Activated CD4-positive, alpha-beta T cell treated with anti-CD3 and anti-CD28 coated beads for 4 hours (primary cell): ENCODE measurements at regions not wholly inside any gene's neighbourhood (a gene's known extent, or its start where the extent isn't known, plus 50 kb on each side); places are given as distances from the start of the nearest gene placed in this dataset.
"Not testable (repeated sequence)": the region's sequence is repeated elsewhere in the genome, so short reads cannot be mapped to it uniquely, and the experiment has no call there.

Source experiments
- DNase-seq, 2 donors: peaks; one replicate each; pipeline ENCODE4 v3.0.0-alpha.2; 2020

DNA sequence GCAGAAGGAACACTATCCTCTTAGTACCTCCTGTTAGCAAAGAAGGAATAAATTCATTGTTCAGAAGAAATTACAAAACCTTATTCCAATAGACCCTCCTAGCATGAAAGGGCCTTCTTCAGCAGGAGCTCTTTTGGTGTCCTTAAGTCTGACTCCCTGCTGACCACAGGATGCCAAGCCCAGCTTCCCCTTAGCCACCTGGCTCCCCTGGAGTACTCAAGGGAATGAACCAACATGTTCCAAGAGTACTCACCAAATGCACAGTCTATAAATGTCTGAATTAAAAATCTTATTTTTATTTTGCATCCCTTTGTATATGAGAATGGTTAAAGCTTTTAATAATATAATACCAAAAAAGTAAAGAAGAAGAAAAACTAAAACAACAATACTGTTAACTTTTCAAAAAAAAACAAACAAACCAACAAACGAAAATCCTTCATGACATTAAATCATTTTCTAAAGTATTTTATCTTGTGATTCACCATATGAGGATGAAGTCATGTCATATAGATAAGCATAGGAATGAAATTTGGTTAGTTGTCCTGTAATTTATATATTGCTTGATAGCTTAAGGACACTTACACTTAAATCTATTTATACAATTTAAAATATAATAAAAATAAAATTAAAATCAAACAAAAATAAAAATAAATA lies 1355.1 kb downstream of the HACE1 start:
- no peak for DNase-seq

DNA sequence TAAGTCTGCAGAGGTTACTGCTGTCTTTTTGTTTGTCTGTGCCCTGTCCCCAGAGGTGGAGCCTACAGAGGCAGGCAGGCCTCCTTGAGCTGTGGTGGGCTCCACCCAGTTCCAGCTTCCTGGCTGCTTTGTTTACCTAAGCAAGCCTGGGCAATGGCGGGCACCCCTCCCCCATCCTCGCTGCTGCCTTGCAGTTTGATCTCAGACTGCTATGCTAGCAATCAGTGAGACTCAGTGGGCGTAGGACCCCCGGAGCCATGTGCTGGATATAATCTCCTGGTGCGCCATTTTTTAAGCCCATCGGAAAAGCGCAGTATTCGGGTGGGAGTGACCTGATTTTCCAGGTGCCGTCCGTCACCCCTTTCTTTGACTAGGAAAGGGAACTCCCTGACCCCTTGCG lies 1363.1 kb downstream of the HACE1 start:
- not testable (repeated sequence) for DNase-seq

DNA sequence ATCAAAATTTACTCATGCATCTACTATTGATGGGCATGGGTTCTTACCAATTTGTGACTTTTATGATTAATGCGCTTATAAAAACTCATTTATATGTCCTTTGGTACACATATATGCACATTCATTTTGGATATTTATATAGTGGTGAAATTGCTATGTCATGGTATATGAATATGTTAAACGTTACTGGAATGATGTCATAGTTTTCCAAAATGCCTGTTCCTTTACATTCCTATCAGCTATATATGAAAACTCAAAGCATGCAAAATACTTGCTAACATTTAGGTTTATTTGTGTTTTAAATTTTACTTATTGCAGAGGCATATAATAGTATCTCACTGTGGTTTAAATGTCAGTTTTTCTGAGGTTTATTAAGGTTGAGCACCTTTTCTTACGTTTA lies 1403.1 kb downstream of the HACE1 start:
- no peak for DNase-seq

DNA sequence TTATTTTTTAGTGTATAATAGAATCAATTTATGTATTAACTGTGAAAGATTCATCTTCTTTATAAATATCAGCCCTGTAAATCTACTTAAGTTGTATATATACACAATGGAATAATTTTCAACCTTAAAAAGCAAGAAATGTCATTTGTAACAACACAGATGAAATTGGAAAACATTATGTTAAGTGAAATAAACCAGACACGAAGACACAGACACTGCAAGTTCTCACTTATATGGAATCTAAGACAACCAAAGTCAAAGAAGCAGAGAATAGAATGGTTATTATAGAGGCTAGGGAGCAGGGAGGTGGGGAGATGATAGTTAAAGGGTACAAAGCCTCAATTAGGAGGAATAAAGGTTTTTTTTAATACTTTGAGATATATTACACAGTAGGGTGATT lies 1404.4 kb downstream of the HACE1 start:
- no peak for DNase-seq

DNA sequence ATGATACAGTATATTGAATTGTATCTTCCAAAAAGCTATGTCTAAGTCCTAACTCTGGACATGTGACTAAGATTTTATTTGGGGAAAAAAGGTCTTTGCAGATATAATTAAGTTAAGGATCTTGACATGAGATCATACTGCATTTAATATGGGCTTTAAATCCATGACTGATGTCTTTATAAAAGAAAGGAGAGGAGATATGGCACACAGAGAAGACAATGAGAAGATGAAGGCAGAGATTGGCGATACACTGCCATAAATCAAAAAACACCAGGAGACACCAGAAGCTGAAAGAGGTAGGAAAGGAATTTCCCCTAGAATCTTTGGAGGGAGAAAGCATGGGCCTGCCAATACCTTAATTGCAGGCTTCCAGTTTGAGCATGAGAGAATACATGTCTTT lies 1450.2 kb downstream of the HACE1 start:
- DNase-seq: no peak

DNA sequence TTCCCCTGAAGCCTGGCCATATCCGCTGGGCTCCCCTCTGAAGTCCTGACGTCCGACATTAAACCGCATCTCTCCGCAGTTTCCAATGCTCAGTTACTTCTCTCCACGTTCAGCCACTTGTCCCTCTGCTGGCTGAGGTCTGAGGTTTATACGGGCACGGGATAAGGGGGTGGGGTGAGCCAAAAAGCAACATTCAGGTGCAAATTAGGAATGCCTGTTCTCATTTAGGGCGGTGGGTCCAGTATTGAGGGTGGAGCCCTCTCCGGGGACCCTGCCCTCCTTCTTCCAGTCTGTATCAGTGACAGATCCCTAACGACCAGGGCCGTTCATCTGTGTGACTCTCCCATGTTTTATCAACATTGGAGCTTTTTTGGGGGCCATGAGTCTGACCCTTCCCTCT lies 1454.4 kb downstream of the HACE1 start:
- no peak for DNase-seq

DNA sequence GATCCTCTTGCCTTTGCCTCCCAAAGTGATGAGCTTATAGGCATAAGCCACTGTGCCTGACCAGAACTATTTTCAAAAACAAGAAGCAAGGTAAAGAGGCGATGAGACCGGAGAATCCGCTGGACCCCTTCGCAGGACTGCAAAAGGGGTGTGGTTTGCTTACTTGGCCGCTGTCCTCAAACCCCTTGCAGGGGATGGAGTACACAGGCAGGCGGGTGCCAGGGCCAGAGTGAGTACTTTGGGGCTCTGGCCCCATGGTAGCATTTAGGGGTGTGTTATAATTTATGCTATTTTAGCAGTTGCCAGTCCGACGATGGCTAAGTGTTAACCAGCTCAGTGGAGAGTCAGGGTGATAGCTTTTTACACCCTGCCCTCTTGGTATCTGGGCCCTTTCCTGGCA lies 1454.9 kb downstream of the HACE1 start:
- DNase-seq: no peak

DNA sequence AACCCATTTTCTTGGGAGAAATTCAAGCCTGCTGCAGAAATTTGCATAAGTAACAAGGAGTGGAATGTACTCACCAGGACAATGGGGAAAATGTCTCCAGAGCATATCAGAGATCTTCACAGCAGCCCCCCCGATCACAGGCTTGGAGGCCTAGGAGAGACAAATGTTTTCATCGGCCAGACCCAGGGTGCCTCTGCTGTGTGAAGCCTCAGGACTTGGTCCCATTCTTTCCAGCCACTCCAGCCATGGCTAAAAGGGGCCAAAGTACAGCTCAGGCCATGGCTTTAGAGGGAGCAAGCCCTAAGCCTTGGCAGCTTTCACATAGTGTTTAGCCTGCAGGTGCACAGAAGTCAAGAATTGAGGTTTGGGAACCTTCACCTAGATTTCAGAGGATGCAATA lies 1463.0 kb downstream of the HACE1 start:
- DNase-seq: no peak

DNA sequence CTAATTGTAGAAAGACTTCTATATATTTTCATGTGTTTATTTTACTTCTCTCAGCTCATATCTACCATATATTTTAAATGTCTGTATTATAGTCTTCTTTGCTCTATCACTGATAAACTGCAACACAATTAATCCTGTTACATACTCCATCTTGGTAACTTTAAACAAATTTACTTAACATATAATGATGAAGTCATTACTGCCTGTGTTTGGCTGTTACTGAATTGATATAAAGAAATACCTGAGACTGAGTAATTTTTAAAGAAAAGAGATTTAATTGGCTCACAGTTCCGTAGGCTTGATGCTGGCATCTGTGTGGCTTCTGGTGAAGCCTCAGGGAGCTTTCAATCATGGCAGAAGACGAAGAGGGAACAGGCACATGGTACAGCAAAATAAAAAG lies 1480.4 kb downstream of the HACE1 start:
- no peak for DNase-seq

DNA sequence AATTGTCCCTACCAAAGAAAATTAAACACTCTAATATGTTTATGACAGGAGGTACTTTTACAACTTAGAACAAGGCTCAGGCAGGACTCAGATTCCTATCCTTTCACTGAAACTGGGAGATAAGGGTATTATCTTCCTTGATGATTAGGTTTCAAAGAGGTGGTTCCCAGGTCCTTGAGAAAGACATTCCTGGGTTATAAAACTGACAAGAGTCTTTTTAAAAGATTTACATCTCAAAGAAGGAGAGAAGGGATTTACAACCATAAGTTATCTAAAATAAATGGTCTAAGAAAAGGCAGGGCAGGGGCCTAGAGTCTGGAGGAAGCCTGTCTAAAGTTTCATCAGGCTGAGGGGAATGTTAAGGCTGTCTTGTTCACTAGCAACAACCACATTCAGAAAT lies 1492.5 kb downstream of the HACE1 start:
- DNase-seq: no peak

DNA sequence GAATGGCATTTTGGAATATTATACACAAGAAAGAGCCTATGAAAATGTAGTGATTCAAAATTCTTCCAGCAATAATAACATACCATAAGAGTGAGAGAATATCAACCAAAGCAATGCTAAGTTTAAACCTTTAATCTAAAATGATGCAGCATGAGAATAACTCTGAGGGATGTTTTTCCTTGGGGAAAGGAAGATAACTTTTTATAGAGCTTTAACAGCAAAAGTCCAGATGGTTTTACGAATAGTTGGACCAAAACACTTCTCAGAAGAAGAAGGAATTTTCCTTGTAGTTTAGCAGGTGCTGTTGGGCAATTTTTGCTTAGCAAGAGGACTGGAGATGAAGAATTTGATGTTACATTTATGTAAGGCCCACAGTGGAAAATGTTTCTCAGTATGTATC lies 1503.2 kb downstream of the HACE1 start:
- DNase-seq: no peak

DNA sequence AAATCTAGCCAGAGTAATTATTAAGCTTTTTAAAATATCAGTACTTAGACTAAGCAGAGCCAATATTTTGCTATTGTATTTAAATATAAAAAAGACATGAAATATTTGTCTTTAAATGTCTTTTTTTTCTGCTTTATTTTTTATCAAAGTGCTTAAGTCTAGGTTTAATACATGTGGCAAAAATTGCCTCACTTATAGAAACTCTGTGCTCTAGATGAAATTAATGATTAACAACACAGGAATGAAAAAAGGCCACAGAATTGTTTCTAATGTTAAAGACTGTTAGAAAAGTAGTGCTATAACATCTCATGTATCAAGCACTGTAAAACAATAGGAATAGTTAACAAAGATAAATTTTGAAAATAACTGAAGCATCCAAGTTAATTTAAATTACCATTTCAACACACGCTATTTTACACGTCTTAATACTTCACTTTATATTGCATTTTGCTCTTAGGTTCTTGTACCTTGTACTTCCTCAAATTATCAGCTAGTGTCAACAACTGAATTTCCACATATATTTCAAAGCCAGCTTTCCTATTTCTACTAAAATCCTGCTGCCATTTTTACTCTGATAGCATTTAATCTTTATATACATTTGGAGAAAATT lies 1515.1 kb downstream of the HACE1 start:
- no peak for DNase-seq

DNA sequence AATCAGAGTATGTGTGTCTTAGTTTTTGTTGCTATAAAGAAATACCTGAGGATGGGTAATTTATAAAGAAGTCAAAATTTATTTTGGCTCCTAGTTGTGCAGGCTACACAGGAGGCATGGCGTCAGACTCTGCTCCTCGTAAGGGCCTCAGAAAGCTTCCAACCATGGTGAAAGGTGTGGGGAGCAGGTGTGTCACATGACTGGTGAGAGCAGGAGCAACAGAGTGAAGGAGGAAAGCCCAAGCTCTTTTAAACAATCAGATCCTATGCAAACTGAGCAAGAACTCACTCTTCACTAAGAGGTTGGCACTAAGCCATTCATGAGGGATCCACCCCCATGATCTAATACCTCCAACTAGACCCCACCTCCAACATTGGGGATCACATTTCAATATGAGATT lies 1524.3 kb downstream of the HACE1 start:
- no peak for DNase-seq

DNA sequence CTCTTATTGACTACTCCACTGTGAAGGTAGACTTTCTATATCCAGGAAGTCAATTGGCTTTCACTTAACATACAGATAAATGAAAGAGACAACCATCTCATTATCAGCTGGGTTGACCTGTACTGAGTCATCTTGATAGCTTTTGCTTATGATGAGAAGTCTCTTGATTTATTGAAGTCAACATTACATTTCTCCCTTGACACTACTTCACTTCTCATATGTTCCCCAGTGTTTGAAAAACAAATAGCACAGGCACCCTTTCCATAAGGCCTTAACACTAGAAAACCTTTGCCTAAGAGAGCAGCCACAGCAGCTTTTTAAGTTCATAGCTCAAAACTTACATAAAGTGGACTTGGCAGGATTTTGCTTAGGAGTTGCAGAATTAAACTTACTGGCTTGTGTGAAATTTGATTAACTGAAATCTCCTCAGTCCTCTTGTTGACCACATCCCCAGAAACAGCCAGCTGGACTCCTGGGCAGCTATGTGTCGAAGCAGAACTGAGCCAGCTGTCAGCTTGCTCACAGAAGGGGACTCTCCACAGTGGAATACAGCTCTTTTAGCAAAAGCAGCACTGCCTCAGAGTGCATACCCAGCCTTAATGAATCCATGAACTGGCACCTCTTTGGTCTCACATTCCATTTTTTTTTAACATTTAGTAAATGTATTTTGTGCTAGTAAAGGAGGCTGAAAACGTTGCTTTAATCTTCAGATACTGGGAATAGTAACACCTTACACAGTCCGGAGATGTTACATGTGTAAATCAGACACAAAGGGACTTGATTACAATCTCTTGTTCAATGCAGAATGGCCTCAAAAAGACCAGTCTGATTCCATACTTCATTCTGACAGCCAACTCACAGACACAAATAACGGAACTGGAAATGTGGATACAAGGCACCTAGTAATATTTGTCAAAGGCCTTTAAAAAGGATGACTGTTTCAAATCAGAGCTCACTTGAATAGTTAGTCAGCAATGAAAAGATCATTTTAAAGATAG lies 1532.7 kb downstream of the HACE1 start:
- no peak for DNase-seq

DNA sequence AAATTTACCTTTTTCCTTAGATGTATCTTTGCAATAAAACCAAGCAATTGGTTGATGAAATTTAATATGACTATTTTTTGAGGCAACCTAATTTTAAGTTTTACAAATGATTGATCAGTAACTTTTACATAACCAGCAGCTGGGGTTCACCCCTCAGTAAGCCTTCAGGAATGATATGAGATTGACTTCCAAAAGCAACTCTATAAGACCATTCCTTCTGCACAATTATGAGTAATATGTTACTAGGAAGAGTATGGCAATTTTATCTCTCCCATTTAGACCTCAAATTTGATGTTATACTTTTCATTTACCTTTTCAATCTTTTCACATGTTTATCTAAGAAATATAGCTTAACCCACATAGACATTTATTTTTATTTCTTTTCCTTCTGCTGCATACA lies 1546.3 kb downstream of the HACE1 start:
- DNase-seq: no peak

DNA sequence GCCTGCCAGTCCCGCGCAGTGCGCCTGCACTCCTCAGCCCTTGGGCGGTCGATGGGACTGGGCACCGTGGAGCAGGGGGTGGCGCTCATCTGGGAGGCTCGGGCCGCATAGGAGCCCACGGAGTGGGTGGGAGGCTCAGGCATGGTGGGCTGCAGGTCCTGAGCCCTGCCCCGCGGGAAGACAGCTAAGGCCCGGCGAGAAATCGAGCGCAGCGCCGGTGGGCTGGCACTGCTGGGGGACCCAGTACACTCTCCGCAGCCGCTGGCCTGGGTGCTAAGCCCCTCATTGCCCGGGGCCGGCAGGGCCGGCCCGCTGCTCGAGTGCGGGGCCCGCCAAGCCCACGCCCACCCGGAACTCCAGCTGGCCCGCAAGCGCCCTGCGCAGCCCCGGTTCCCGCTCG lies 1565.3 kb downstream of the HACE1 start:
- DNase-seq: not testable (repeated sequence)

DNA sequence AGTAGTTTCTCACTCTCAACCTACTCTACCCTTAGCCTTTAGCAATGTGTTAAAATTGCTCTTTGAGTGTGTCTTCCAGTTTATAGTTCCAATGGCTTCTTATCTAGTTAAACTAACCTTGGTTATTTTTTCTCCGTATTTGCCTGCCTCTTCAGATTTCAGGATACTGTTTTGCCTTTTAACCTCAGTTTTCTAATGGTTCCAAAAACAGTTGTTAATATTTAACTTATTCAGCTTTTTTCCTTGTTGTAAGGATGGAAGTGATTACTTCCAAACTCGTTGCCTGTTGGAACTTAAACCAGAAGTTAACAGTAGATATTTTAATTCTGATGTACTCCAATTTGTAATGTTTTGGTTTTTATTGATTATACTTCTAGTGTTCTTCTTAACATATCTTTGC lies 1574.9 kb downstream of the HACE1 start:
- no peak for DNase-seq

DNA sequence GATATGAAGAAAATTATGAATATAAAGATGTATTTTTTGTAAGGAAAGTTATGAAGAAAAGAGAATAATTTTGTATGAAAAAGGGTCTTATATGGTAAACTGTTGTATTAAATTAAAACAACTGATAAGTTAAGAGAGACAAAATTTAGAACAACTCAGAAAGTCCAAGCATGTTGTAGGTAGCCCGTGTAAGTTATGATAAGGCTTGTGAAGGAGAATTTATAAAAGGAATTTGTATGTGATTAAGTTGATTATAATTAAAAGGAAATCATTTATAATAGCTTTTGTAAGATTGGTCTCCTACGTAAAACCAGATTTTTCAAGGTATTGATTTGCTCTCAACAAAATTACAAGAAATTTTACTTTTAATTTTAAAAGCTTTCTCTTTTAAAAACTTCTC lies 1579.3 kb downstream of the HACE1 start:
- no peak for DNase-seq

DNA sequence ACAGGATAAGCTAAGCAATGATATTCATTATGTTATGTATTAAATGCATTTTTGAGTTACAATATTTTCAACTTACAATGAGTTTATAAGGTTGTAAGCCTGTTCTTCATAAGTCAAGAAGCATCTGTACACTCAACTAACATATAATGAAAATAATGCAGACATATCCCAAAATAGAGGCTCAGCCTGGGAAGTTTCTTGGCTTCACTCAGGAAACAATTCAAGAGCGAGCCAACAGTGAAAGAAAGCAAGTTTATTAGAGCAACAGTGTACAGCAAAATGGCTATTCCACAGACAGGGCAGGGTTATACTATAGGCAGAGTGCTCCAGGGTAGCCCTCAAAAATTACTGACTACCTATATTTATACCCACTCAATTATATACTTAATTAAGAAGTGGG lies 1581.8 kb downstream of the HACE1 start:
- no peak for DNase-seq

DNA sequence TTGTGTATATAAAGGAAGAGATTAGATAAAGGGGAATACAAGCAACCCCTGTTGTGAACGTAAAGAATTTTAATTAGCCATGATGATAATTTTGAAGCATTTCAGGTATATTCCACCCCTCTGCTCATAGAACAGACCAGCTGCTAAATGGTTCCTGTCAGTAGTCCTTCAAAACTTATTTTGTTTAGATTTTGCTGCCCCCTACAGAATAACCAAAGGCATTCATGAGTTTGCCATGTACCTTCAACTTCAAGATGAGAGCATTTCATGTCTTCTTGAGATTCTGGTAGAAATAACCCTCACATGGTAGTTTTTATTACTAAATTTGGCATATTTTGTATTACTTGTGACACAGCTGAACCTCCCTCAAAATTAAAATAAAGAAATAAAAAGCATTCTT lies 1586.7 kb downstream of the HACE1 start:
- DNase-seq: no peak

DNA sequence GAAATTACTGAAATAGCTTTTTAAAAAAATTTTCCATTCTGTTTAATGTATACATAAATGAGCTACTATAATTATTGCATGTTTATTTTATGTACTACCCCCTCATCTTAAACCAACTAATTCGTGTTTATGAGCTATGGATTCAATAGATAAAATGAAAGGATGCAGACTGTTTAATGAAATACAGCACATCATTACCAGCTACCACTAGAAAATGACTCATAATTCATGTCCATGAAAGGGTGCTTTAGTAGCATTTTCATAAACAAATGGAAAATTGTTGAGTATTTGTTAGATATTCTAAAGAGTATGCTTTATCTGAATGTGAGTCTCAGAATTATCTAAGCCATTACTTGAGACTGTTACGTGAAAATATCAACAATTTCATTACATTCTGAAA lies 1590.1 kb downstream of the HACE1 start:
- no peak for DNase-seq

DNA sequence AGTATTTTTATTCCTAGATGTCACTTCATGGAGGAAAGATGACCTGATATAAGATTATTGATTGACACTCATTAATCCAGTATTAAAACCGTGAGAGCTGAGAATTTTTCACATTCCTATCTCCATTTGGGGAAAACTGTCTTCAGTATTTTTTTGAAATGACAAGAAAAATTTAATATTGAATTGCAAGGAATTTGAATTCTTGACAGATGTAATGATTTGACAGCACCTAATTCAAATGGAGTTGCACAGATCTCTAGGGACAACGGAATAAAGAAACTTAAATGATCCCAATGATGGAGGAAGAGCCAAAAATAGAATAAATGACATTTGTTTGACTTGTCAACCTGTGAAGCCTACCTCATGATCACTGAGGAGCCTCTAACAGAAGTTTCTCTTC lies 1591.4 kb downstream of the HACE1 start:
- DNase-seq: no peak

DNA sequence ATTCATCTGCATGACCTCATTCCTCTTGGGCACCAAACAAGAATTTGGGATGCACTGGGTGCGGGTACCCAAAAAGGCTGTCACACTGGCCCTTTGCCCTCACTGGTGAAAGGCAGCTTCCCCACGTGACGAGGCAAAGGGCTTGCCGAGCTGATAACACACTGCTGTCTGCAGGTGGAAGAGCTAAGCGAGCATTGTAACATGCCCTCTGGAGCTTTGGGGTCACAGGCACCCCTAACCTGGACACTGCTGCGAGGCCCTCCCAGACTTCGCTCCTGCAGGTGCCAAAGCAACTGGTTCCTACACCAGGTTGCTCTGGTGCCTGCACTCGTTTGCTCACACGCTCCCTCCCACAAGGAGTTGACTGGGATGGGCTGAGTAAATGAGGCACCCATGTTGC lies 1595.7 kb downstream of the HACE1 start:
- DNase-seq: no peak

DNA sequence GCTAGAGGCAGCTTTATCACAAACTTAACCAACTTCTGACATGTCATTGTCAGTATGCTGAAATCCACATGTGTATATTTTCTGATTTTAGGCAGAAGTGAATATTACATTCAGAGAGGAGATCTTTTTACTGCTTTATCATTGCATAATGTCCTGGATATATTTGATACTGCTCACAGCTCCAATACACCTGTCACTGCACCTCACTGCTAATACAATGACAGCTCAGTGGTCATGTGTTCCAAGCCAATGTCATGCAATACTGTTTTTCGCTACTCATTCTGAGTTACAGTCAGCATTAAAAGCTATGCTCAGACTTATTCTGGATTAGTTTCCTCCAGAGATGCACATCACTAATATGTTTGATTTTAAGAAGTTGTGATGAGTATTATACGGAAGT lies 1604.6 kb downstream of the HACE1 start:
- no peak for DNase-seq
